Naive thymus-derived CD8-positive, alpha-beta T cell (primary cell): ENCODE measurements at regions not wholly inside any gene's neighbourhood (a gene's known extent, or its start where the extent isn't known, plus 50 kb on each side); places are given as distances from the start of the nearest gene placed in this dataset.
A peak's percentile ranks its signal among the peaks of the same experiment; 100 is the strongest.

Experiments
- ATAC-seq, 2 donors: fragments of 150-1000 bp; cut with Tn5 transposase in 1 of 2; sonication (Bioruptor Pico), chemical (Tn5 transposase) in 1 of 2; 1 replicate in 1 of 2; 2 replicates in 1 of 2; pipeline ENCODE4 v1.10.0; 2021; ENCODE audit warnings: mild to moderate bottlenecking in 2 of 2, moderate library complexity in 2 of 2
- POLR2A ChIA-PET: fragments of 350-600 bp; sonication (Branson Sonifier 250); formaldehyde crosslinking; loops from one replicate; lab custom pipeline; 2021; ENCODE audit warnings: antibody characterized with exemption; lab: Charles Lee
- DNase-seq, 10 donors: peaks; one replicate each; pipeline versions ENCODE4 v3.0.0 to v3.0.0-alpha.2; 2020 to 2022
- H3K27ac Mint-ChIP-seq, 10 donors: one replicate each; pipeline ENCODE4 v1.8.0; 2020 to 2022; ENCODE audit warnings: mild to moderate bottlenecking in 10 of 10, mixed read lengths in 10 of 10, moderate library complexity in 4 of 10, inconsistent platforms in 1 of 10
- H3K27me3 Mint-ChIP-seq, 5 donors: one replicate each; pipeline ENCODE4 v1.8.0; 2021 to 2022; ENCODE audit warnings: mixed read lengths in 5 of 5
- H3K36me3 Mint-ChIP-seq, 3 donors: one replicate each; pipeline ENCODE4 v1.8.0; 2020 to 2022; ENCODE audit warnings: mixed read lengths in 3 of 3, mild to moderate bottlenecking in 2 of 3, inconsistent platforms in 1 of 3
- H3K4me1 Mint-ChIP-seq, 4 donors: one replicate each; pipeline ENCODE4 v1.8.0; 2021 to 2022; ENCODE audit warnings: mixed read lengths in 4 of 4
- H3K4me3 Mint-ChIP-seq, 10 donors: one replicate each; pipeline ENCODE4 v1.8.0; 2020 to 2022; ENCODE audit warnings: mild to moderate bottlenecking in 10 of 10, mixed read lengths in 10 of 10, moderate library complexity in 6 of 10, inconsistent platforms in 1 of 10
- H3K9me3 Mint-ChIP-seq, 9 donors: one replicate each; pipeline ENCODE4 v1.8.0; 2020 to 2022; ENCODE audit warnings: mixed read lengths in 9 of 9, mild to moderate bottlenecking in 3 of 9, inconsistent platforms in 1 of 9, moderate library complexity in 1 of 9

GRCh38 chr13:85419611-85420010, 379.6 kb downstream of the SLITRK6 start:
- Mint-ChIP-seq H3K27ac (no peak overlapping the region), H3K36me3 (no peaks in the 10 kb centered on the region), H3K4me3 (no peak overlapping the region), H3K27me3 (no peaks in the 10 kb centered on the region), H3K9me3 (peaks cover 0 to 3% (median 0%) of the 10 kb centered on the region in 9 donors), H3K4me1 (no peaks in the 10 kb centered on the region)
- POLR2A ChIA-PET = no interaction called here
- no peak for ATAC-seq
- DNase-seq = no peak

- no peak overlapping the region for H3K4me3 Mint-ChIP-seq
- H3K9me3 Mint-ChIP-seq = peaks cover 0 to 3% (median 0%) of the 10 kb centered on the region in 9 donors
- H3K27me3 Mint-ChIP-seq = no peaks in the 10 kb centered on the region
- no peak overlapping the region for H3K27ac Mint-ChIP-seq
- DNase-seq (no peak), ATAC-seq (no peak)
- POLR2A ChIA-PET = no interaction called here
- H3K36me3 Mint-ChIP-seq = no peaks in the 10 kb centered on the region
- no peaks in the 10 kb centered on the region for H3K4me1 Mint-ChIP-seq
These were observed 381.4 kb downstream of the SLITRK6 start for GRCh38 chr13:85417807-85418206.

- H3K4me1 Mint-ChIP-seq = no peaks in the 10 kb centered on the region
- POLR2A ChIA-PET = no interaction called here
- H3K9me3 Mint-ChIP-seq = peaks cover 0 to 7% (median 0%) of the 10 kb centered on the region in 9 donors
- ATAC-seq (no peak), DNase-seq (no peak)
- no peak overlapping the region for H3K4me3 Mint-ChIP-seq
- no peak overlapping the region for H3K27ac Mint-ChIP-seq
- H3K27me3 Mint-ChIP-seq = no peaks in the 10 kb centered on the region
- no peaks in the 10 kb centered on the region for H3K36me3 Mint-ChIP-seq
These were observed 385.6 kb downstream of the SLITRK6 start for GRCh38 chr13:85413664-85414063.

DNA sequence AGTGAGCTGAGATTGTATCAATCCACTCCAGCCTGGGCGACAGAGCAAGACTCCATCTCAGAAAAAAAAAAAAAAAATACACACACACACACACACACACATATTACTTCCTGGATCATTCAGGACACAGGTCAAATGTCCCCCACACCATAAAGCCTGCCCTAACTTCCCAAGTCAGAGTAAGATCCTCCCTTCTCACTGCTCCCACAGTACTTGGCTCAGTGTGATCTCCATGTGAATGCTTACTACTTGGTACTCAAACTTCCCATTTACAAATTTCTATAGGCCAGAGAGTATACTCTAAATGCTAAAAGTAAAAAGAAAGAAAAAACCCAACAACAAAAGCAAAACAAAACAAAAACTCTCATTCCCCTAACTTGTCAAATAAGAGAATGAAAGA, 386.8 kb downstream of the SLITRK6 start:
- Mint-ChIP-seq H3K4me3 (no peak overlapping the region), H3K4me1 (no peaks in the 10 kb centered on the region), H3K36me3 (no peaks in the 10 kb centered on the region), H3K27ac (no peak overlapping the region), H3K9me3 (peaks cover 0 to 4% (median 0%) of the 10 kb centered on the region in 9 donors), H3K27me3 (no peaks in the 10 kb centered on the region)
- ATAC-seq (no peak), DNase-seq (no peak)
- POLR2A ChIA-PET = no interaction called here

DNA sequence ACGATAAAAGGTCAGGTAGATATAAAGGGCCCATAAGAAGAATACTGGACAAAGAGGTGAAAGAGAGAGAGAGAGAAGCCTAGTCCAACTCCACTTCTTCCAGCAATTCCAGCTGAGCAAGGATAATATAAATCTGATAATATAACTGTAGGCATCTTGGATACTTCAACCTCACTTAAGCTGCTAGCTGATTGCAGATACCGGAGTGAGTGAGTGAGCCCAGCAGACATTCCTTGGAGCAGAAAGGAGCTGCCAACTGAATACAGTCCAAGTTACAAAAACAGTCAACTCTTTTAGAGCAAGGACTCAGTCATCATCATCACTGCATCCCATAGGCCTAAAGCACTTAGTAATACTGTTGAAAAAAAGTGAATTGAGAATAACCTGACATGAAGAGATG, 387.6 kb downstream of the SLITRK6 start:
- no peak for ATAC-seq
- no peak overlapping the region for H3K27ac Mint-ChIP-seq
- peaks cover 0 to 4% (median 0%) of the 10 kb centered on the region in 9 donors for H3K9me3 Mint-ChIP-seq

DNA sequence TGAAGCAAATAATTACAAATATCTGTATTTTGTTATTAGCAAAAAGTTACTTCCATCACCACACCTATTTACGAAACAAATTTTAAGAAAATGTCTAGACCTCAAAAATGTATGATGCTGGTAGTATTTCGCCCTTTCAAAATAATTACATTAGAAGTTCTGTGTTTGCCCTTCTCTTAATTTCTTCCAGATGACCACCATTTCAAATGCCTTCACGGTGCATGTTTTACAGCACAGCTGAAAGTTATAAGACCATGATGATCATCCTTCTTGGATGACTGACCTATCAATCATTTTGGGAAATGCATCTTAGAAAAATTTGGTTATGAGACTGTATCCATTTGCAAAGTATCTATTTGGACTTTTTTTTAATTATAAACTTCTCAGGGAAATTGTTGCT, 390.8 kb downstream of the SLITRK6 start:
- Mint-ChIP-seq H3K27ac (no peak overlapping the region), H3K36me3 (no peaks in the 10 kb centered on the region), H3K27me3 (peaks cover 0 to 1% (median 0%) of the 10 kb centered on the region in 5 donors), H3K9me3 (peaks cover 0 to 7% (median 0%) of the 10 kb centered on the region in 9 donors), H3K4me3 (no peak overlapping the region), H3K4me1 (no peaks in the 10 kb centered on the region)
- DNase-seq (no peak), ATAC-seq (no peak)
- POLR2A ChIA-PET = no interaction called here

More for the DNA sequence above, 387.6 kb downstream of the SLITRK6 start:
- Mint-ChIP-seq H3K4me3 (no peak overlapping the region), H3K36me3 (no peaks in the 10 kb centered on the region), H3K27me3 (no peaks in the 10 kb centered on the region), H3K4me1 (no peaks in the 10 kb centered on the region)
- POLR2A ChIA-PET = no interaction called here
- no peak for DNase-seq

DNA sequence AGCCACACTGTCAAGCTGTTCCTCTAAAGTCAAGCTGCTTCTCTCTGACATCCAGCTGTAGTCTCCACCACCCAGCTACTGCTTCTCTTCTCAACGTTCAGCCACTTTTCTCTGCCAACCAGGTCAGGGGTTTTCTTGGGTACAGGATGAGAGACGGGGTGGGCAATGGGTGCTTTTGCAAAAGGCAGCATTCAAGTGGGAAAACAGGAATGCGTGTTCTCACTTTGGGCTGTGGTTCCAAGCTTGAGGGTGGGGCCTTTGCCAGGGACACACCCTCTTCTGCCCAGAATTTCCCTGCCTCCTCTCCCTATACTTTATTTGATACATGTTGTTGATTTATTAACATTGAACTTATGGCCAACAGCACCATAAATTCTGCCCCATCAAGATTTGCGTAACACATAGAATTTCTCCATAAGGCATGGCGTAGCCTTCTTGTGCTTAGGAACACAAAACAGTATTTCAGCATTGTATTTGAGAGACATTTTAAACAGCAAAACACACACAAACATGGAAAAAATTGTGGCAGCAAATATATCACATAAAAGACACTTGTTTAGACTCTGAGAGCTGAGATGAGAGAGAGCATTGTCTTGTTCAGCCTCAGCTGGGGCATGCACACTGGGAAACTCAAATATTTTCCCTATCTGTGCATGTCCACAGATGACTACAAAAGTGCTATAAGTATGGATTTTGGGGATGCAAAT, 392.8 kb downstream of the SLITRK6 start:
- ATAC-seq (no peak), DNase-seq (no peak)
- peaks cover 0 to 8% (median 0%) of the 10 kb centered on the region in 9 donors for H3K9me3 Mint-ChIP-seq
- no peak overlapping the region for H3K27ac Mint-ChIP-seq
- peaks cover 0 to 1% (median 0%) of the 10 kb centered on the region in 5 donors for H3K27me3 Mint-ChIP-seq
- POLR2A ChIA-PET = no interaction called here
- no peak overlapping the region for H3K4me3 Mint-ChIP-seq
- no peaks in the 10 kb centered on the region for H3K36me3 Mint-ChIP-seq
- H3K4me1 Mint-ChIP-seq = no peaks in the 10 kb centered on the region

DNA sequence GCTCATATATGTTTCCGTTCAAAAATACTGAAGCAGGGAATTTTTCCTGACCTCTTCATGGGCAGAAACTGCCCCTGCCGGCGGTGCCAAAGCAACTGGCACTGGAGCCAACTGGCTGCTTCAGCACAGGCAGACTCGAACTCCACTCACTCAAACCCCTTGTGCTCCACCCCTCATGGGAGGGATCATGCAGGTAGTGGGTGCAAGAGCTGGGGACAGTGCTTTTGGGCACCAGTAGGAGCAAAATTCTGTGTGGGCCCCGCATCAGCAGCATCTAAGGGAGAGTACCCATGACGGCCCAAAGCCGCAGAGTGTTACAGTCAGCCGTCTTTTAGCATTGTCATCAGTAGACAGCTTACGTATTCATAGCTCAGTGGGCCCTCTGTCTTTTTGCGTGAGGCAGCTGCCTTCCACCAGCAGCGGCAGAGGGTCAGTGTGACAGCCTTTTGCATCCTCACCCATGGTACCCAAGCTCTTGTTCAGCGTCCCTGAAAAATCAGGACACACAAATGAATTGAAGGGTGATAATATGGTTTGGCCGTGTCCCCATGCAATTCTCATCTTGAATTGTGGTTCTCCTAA, 393.8 kb downstream of the SLITRK6 start:
- POLR2A ChIA-PET = no interaction called here

GRCh38 chr13:85386424-85386823, 412.8 kb downstream of the SLITRK6 start:
- Mint-ChIP-seq H3K36me3 (no peaks in the 10 kb centered on the region), H3K27ac (no peak overlapping the region), H3K9me3 (peaks cover 0 to 9% (median 3%) of the 10 kb centered on the region in 9 donors), H3K4me1 (no peaks in the 10 kb centered on the region), H3K27me3 (no peaks in the 10 kb centered on the region), H3K4me3 (no peak overlapping the region)
- ATAC-seq (no peak), DNase-seq (no peak)
- POLR2A ChIA-PET = no interaction called here

More for the DNA sequence above, 393.8 kb downstream of the SLITRK6 start:
- Mint-ChIP-seq H3K4me3 (no peak overlapping the region), H3K9me3 (peaks cover 0 to 8% (median 0%) of the 10 kb centered on the region in 9 donors), H3K4me1 (no peaks in the 10 kb centered on the region), H3K36me3 (no peaks in the 10 kb centered on the region), H3K27ac (no peak overlapping the region), H3K27me3 (peaks cover 0 to 1% (median 0%) of the 10 kb centered on the region in 5 donors)
- ATAC-seq = no peak
- DNase-seq = no peak

DNA sequence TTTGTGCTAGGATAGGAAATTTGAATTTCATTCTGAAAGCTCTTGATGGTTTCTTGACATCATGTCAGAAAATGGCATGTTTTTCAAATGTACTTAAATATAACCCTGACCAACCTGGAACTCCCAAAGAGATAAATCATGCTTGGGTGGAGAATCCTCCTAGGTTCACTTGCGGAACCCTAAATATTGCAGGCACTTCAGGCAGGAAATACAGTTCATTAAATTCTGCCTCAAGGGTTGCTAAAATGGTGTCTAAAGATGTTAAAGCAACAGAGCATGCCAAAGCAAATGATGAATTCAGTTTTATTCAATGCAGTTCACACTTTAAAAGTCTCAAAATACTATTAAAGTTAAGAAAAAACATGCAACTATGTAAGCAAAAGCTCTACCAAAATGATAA, 415.9 kb downstream of the SLITRK6 start:
- H3K27ac Mint-ChIP-seq = no peak overlapping the region
- DNase-seq (no peak), ATAC-seq (no peak)
- H3K27me3 Mint-ChIP-seq = no peaks in the 10 kb centered on the region
- H3K9me3 Mint-ChIP-seq = peaks cover 0 to 11% (median 1%) of the 10 kb centered on the region in 9 donors
- no peak overlapping the region for H3K4me3 Mint-ChIP-seq
- H3K4me1 Mint-ChIP-seq = peaks cover 0 to 3% (median 0%) of the 10 kb centered on the region in 4 donors
- H3K36me3 Mint-ChIP-seq = no peaks in the 10 kb centered on the region
- POLR2A ChIA-PET = no interaction called here

GRCh38 chr13:85381082-85381481, 418.1 kb downstream of the SLITRK6 start:
- H3K4me1 Mint-ChIP-seq = peaks cover 0 to 3% (median 0%) of the 10 kb centered on the region in 4 donors

GRCh38 chr13:85379991-85380390, 419.2 kb downstream of the SLITRK6 start:
- H3K4me3 Mint-ChIP-seq = no peak overlapping the region

More at GRCh38 chr13:85381082-85381481, 418.1 kb downstream of the SLITRK6 start:
- no peak overlapping the region for H3K4me3 Mint-ChIP-seq
- H3K36me3 Mint-ChIP-seq = no peaks in the 10 kb centered on the region
- H3K27me3 Mint-ChIP-seq = no peaks in the 10 kb centered on the region
- no peak overlapping the region for H3K27ac Mint-ChIP-seq
- DNase-seq (no peak), ATAC-seq (no peak)
- POLR2A ChIA-PET = no interaction called here
- H3K9me3 Mint-ChIP-seq = peaks cover 0 to 6% (median 0%) of the 10 kb centered on the region in 9 donors

DNA sequence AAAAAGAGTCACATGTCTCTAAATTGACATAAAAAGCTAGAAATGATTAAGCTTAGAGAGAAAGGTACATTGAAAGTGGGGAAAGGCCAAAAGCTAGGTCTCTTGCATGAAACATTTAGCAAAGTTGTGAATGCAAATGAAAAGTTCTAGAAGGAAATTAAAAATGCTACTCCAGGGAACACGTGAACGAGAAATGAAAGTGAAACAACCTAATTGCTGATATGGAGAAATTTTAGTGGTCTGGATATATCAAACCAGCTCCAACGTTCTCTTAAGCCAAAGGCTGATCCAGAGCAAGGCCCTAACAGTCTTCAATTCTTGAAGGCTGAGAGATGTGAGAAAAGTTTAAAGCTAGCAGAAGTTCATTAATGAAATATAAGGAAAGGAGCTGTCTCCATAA, 419.8 kb downstream of the SLITRK6 start:
- POLR2A ChIA-PET = no interaction called here
- Mint-ChIP-seq H3K4me1 (peaks cover 0 to 3% (median 0%) of the 10 kb centered on the region in 4 donors), H3K9me3 (peaks cover 0 to 6% (median 0%) of the 10 kb centered on the region in 9 donors), H3K27me3 (no peaks in the 10 kb centered on the region), H3K27ac (no peak overlapping the region), H3K36me3 (no peaks in the 10 kb centered on the region), H3K4me3 (peak overlapping the region in 3 of 10 donors; percentile 8 to 30 (median 25))
- no peak for DNase-seq
- no peak for ATAC-seq

More at GRCh38 chr13:85379991-85380390, 419.2 kb downstream of the SLITRK6 start:
- no peaks in the 10 kb centered on the region for H3K36me3 Mint-ChIP-seq
- no peaks in the 10 kb centered on the region for H3K27me3 Mint-ChIP-seq
- peaks cover 0 to 6% (median 0%) of the 10 kb centered on the region in 9 donors for H3K9me3 Mint-ChIP-seq
- ATAC-seq = no peak
- peaks cover 0 to 3% (median 0%) of the 10 kb centered on the region in 4 donors for H3K4me1 Mint-ChIP-seq
- POLR2A ChIA-PET = no interaction called here
- H3K27ac Mint-ChIP-seq = no peak overlapping the region
- DNase-seq = no peak
